Endodermal cell (in vitro differentiated cells): ENCODE measurements at regions not wholly inside any gene's neighbourhood (a gene's known extent, or its start where the extent isn't known, plus 50 kb on each side); places are given as distances from the start of the nearest gene placed in this dataset.

Experiments
- DNase-seq: peaks from one replicate; pipeline ENCODE4 v3.0.0-alpha.2; 2017
- H3K27ac ChIP-seq: 2 replicates; pipeline ENCODE4 v1.5.1; 2013; ENCODE audit warnings: mild to moderate bottlenecking, low read depth, low read length, moderate library complexity
- H3K27me3 ChIP-seq: 2 replicates; pipeline ENCODE4 v1.6.1; 2013; ENCODE audit warnings: mild to moderate bottlenecking, low read length, moderate library complexity; ENCODE audit not compliant: insufficient read depth, control insufficient read depth, poor library complexity, severe bottlenecking
- H3K36me3 ChIP-seq: 2 replicates; pipeline ENCODE4 v1.7.0; 2013; ENCODE audit warnings: mild to moderate bottlenecking, low read length, moderate library complexity; ENCODE audit not compliant: control insufficient read depth, insufficient read depth
- H3K4me1 ChIP-seq: one replicate; pipeline ENCODE4 v1.7.0; 2013; ENCODE audit warnings: low read length; ENCODE audit not compliant: control insufficient read depth, insufficient read depth
- H3K4me3 ChIP-seq: 2 replicates; pipeline ENCODE4 v1.5.1; 2013; ENCODE audit warnings: mild to moderate bottlenecking, low read length, moderate library complexity
- H3K9ac ChIP-seq: 2 replicates; pipeline ENCODE4 v1.6.1; 2013; ENCODE audit warnings: mild to moderate bottlenecking, low read length, moderate library complexity; ENCODE audit not compliant: poor library complexity, severe bottlenecking; ENCODE audit errors: extremely low read depth
- H3K9me3 ChIP-seq: 2 replicates; pipeline ENCODE4 v1.6.1; 2013; ENCODE audit warnings: mild to moderate bottlenecking, low read length, moderate library complexity; ENCODE audit not compliant: control insufficient read depth
- H3K27ac Mint-ChIP-seq: 2 replicates; pipeline ENCODE4 v1.8.0; 2020; ENCODE audit warnings: mixed read lengths
- H3K27me3 Mint-ChIP-seq: 2 replicates; pipeline ENCODE4 v1.8.0; 2021; ENCODE audit warnings: mild to moderate bottlenecking, mixed read lengths; ENCODE audit not compliant: insufficient read depth
- H3K36me3 Mint-ChIP-seq: 2 replicates; pipeline ENCODE4 v1.8.0; 2020; ENCODE audit warnings: low read depth, mixed read lengths
- H3K4me1 Mint-ChIP-seq: 2 replicates; pipeline ENCODE4 v1.8.0; 2020; ENCODE audit warnings: mixed read lengths
- H3K4me3 Mint-ChIP-seq: 2 replicates; pipeline ENCODE4 v1.8.0; 2020; ENCODE audit warnings: mild to moderate bottlenecking, moderate library complexity, mixed read lengths
- H3K9me3 Mint-ChIP-seq: 2 replicates; pipeline ENCODE4 v1.8.0; 2020; ENCODE audit warnings: mild to moderate bottlenecking, mixed read lengths
- CTCF ChIP-seq: fragments of 200-600 bp; sonication (generic); conservative IDR thresholded peaks from 2 replicates; pipeline ENCODE4 v1.5.0; 2021; ENCODE audit warnings: antibody characterized with exemption, mild to moderate bottlenecking
- WGBS, 2 experiments: methylation state at CpG; one replicate each; pipeline versions ENCODE4 v1.1.5 to v1.1.7; 2013; ENCODE audit warnings: missing lambda C conversion rate in 2 of 2, mixed read lengths in 1 of 2; ENCODE audit not compliant: insufficient coverage in 1 of 2, insufficient read length in 1 of 2; 5-methylcytosine and 5-hydroxymethylcytosine counted together

- Histone ChIP-seq H3K27me3 (no peaks in the 10 kb centered on the region), H3K9ac (no peak overlapping the region), H3K36me3 (no peaks in the 10 kb centered on the region), H3K4me3 (no peak overlapping the region), H3K27ac (no peak overlapping the region), H3K9me3 (no peaks in the 10 kb centered on the region), H3K4me1 (peaks cover 6% of the 10 kb centered on the region)
- Mint-ChIP-seq H3K4me1 (peaks cover 35% of the 10 kb centered on the region), H3K27me3 (no peaks in the 10 kb centered on the region), H3K27ac (no peak overlapping the region), H3K9me3 (peaks cover 9% of the 10 kb centered on the region), H3K4me3 (no peak overlapping the region), H3K36me3 (no peaks in the 10 kb centered on the region)
- TF ChIP-seq CTCF: no peak
- WGBS, 2 experiments: 73 to 95% methylated on average over 2 to 4 of the region's 4 CpGs
- DNase-seq: no peak
These were observed 448.3 kb upstream of the DDI1 start for GRCh38 chr11:103587901-103588788.

GRCh38 chr11:103591554-103591953 is 444.9 kb upstream of the DDI1 start:
- H3K9me3 Mint-ChIP-seq: peaks cover 34% of the 10 kb centered on the region
- H3K9me3 ChIP-seq: peaks cover 19% of the 10 kb centered on the region
- H3K36me3 ChIP-seq: no peaks in the 10 kb centered on the region
- no peak overlapping the region for H3K9ac ChIP-seq
- no peak overlapping the region for H3K27ac ChIP-seq
- no peaks in the 10 kb centered on the region for H3K27me3 ChIP-seq
- WGBS, 2 experiments: 82 to 83% methylated on average over 3 of the region's 3 CpGs
- H3K4me1 Mint-ChIP-seq: peaks cover 26% of the 10 kb centered on the region
- no peaks in the 10 kb centered on the region for H3K27me3 Mint-ChIP-seq
- no peak overlapping the region for H3K4me3 Mint-ChIP-seq
- H3K27ac Mint-ChIP-seq: no peak overlapping the region
- no peak for DNase-seq
- TF ChIP-seq CTCF: no peak
- no peak overlapping the region for H3K4me3 ChIP-seq
- peaks cover 13% of the 10 kb centered on the region for H3K4me1 ChIP-seq
- H3K36me3 Mint-ChIP-seq: peaks cover 7% of the 10 kb centered on the region

GRCh38 chr11:103594283-103594682 is 442.2 kb upstream of the DDI1 start:
- peaks cover 19% of the 10 kb centered on the region for H3K9me3 ChIP-seq
- H3K27ac ChIP-seq: no peak overlapping the region
- DNase-seq: no peak
- H3K27me3 ChIP-seq: no peaks in the 10 kb centered on the region
- H3K4me3 ChIP-seq: no peak overlapping the region
- peaks cover 10% of the 10 kb centered on the region for H3K4me1 ChIP-seq
- TF ChIP-seq CTCF: no peak
- H3K36me3 ChIP-seq: no peaks in the 10 kb centered on the region
- H3K9ac ChIP-seq: no peak overlapping the region
- H3K27me3 Mint-ChIP-seq: no peaks in the 10 kb centered on the region
- peaks cover 32% of the 10 kb centered on the region for H3K9me3 Mint-ChIP-seq
- H3K36me3 Mint-ChIP-seq: peaks cover 7% of the 10 kb centered on the region
- no peak overlapping the region for H3K4me3 Mint-ChIP-seq
- H3K27ac Mint-ChIP-seq: no peak overlapping the region
- peaks cover 8% of the 10 kb centered on the region for H3K4me1 Mint-ChIP-seq
